RWPE1 (cell line): ENCODE measurements at regions not wholly inside any gene's neighbourhood (a gene's known extent, or its start where the extent isn't known, plus 50 kb on each side); places are given as distances from the start of the nearest gene placed in this dataset.
"Not testable (repeated sequence)": the region's sequence is repeated elsewhere in the genome, so short reads cannot be mapped to it uniquely, and the experiment has no call there.

Experiments used
- CTCF ChIA-PET: fragments of 350-600 bp; sonication (Branson Sonifier 250); formaldehyde crosslinking; extraction: SDS; loops from one replicate; lab custom pipeline; 2021; lab: Yijun Ruan, JAX
- POLR2A ChIA-PET: fragments of 400-600 bp; formaldehyde crosslinking; extraction: SDS; loops from one replicate; lab custom pipeline; 2020; ENCODE audit warnings: antibody characterized with exemption; ENCODE audit not compliant: low non-redundant PET; lab: Yijun Ruan, JAX
- DNase-seq: peaks from one replicate; pipeline ENCODE4 v3.0.0; 2012; ENCODE audit warnings: low spot score
- H3K27ac ChIP-seq: fragments of 450-650 bp; 2 replicates; pipeline ENCODE4 v1.5.1; 2017
- CTCF ChIP-seq: fragments of 450-650 bp; conservative IDR thresholded peaks from 2 replicates; pipeline ENCODE4 v1.5.1; 2017; ENCODE audit warnings: low read depth, mild to moderate bottlenecking

GRCh38 chr13:50758796-50759195 lies 84.7 kb downstream of the DLEU7 start:
- ChIA-PET CTCF (no interaction called here), POLR2A (no interaction called here)
- TF ChIP-seq CTCF: no peak
- no peak for DNase-seq
- H3K27ac ChIP-seq: no peak overlapping the region

GRCh38 chr13:50760751-50761150 lies 82.7 kb downstream of the DLEU7 start:
- H3K27ac ChIP-seq: no peak overlapping the region
- DNase-seq: no peak
- ChIA-PET POLR2A (no interaction called here), CTCF (no interaction called here)
- TF ChIP-seq CTCF: no peak

GRCh38 chr13:50761406-50761805 lies 82.1 kb downstream of the DLEU7 start:
- TF ChIP-seq CTCF: no peak
- CTCF ChIA-PET: no interaction called here
- POLR2A ChIA-PET: no interaction called here
- no peak for DNase-seq
- H3K27ac ChIP-seq: no peak overlapping the region

- TF ChIP-seq CTCF: no peak
- H3K27ac ChIP-seq: no peak overlapping the region
- CTCF ChIA-PET: interaction anchor here (0.7 kb wide), 1 partner anchor 179 kb away, joined by 4 read pairs; no protein-coding TSS in a partner anchor
These were observed 80.4 kb downstream of the DLEU7 start for GRCh38 chr13:50762969-50763567.

GRCh38 chr13:50766013-50766412 lies 77.5 kb downstream of the DLEU7 start:
- POLR2A ChIA-PET: no interaction called here
- DNase-seq: no peak
- no peak for TF ChIP-seq CTCF
- no peak overlapping the region for H3K27ac ChIP-seq
- CTCF ChIA-PET: no interaction called here

More at GRCh38 chr13:50762969-50763567, 80.4 kb downstream of the DLEU7 start:
- DNase-seq: no peak
- POLR2A ChIA-PET: no interaction called here

GRCh38 chr13:50766695-50767094 lies 76.8 kb downstream of the DLEU7 start:
- ChIA-PET CTCF (interaction anchor here (0.7 kb wide), 1 partner anchor 120 kb away, joined by 3 read pairs; no protein-coding TSS in a partner anchor), POLR2A (no interaction called here)
- no peak overlapping the region for H3K27ac ChIP-seq
- no peak for TF ChIP-seq CTCF
- no peak for DNase-seq

- CTCF ChIA-PET, POLR2A ChIA-PET, DNase-seq, H3K27ac ChIP-seq: not testable (repeated sequence)
These were observed 70.6 kb downstream of the DLEU7 start for GRCh38 chr13:50772881-50773280.
